GM23338 (cell line): ENCODE measurements at regions not wholly inside any gene's neighbourhood (a gene's known extent, or its start where the extent isn't known, plus 50 kb on each side); places are given as distances from the start of the nearest gene placed in this dataset.

Experiments
- CREB1 ChIP-seq: fragments of 250-450 bp; sonication (Bioruptor Pico); IDR thresholded peaks from 2 replicates; pipeline ENCODE4 v1.5.0; 2020; ENCODE audit warnings: low read depth, mild to moderate bottlenecking, moderate library complexity
- CTCF ChIP-seq, 2 experiments: fragments of 200-600 bp in 1 of 2; sonication (generic) in 1 of 2; conservative IDR thresholded peaks; 2 replicates each; pipeline versions ENCODE4 v1.5.1 to v1.6.1; 2016 to 2017; ENCODE audit warnings: antibody characterized with exemption in 2 of 2, low read depth in 2 of 2, mild to moderate bottlenecking in 2 of 2, moderate library complexity in 1 of 2
- ETS1 ChIP-seq: IDR thresholded peaks from 2 replicates; pipeline ENCODE4 v1.6.1; 2016; ENCODE audit warnings: antibody characterized with exemption
- EZH2 ChIP-seq: fragments of 200-600 bp; sonication (generic); IDR thresholded peaks from one replicate; pipeline ENCODE4 v1.8.0; 2017; ENCODE audit warnings: antibody characterized with exemption, mild to moderate bottlenecking, low read depth; ENCODE audit not compliant: unreplicated experiment
- EZH2phosphoT487 ChIP-seq: fragments of 200-600 bp; sonication (generic); IDR thresholded peaks from one replicate; pipeline ENCODE4 v1.8.1; 2018; ENCODE audit warnings: antibody characterized with exemption; ENCODE audit not compliant: unreplicated experiment
- NANOG ChIP-seq: IDR thresholded peaks from 2 replicates; pipeline ENCODE4 v1.6.1; 2016; ENCODE audit warnings: antibody characterized with exemption, borderline replicate concordance
- POLR2AphosphoS5 ChIP-seq: IDR thresholded peaks from 2 replicates; pipeline ENCODE4 v1.6.1; 2016; ENCODE audit warnings: antibody characterized with exemption, low read depth
- STAT1 ChIP-seq: IDR thresholded peaks from one replicate; pipeline ENCODE4 v1.6.1; 2016; ENCODE audit warnings: antibody characterized with exemption; ENCODE audit not compliant: unreplicated experiment
- ZNF114 ChIP-seq: fragments of 250-450 bp; sonication (Bioruptor Pico); IDR thresholded peaks from 2 replicates; pipeline ENCODE4 v1.5.0; 2020; ENCODE audit warnings: mild to moderate bottlenecking, moderate library complexity
- ZNF331 ChIP-seq: fragments of 250-450 bp; sonication (Bioruptor Pico); IDR thresholded peaks from 2 replicates; pipeline ENCODE4 v1.5.0; 2020; ENCODE audit warnings: low read depth, mild to moderate bottlenecking, moderate library complexity
- TF ChIP-seq, protein P1 (sequence below): IDR thresholded peaks from one replicate; pipeline ENCODE4 v1.6.1; 2018; ENCODE audit warnings: antibody characterized with exemption; ENCODE audit not compliant: unreplicated experiment

DNA sequence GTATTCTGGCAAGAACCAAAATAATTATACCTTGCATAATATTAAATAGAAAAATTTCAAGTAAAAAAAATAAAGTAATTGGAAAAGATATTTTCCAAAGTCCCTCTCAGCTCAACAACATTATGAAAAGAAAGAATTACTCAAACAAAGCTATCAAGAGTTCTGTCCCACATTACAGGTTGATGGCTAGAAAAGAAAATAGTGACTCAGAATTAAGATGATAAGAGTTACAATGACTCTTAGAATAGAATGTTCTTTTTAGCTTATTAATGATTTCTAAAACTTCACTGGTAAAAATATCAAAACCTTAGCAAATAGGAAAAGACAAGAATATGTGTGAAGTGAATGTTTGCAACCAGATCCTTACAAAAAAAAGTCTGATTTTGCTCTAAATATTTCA is 312.5 kb upstream of the PDGFD start:
- TF ChIP-seq CTCF (conservative IDR thresholded peaks at IDR 0.05; ENCODE audit: low read depth in 2 of 2) (no peak), EZH2phosphoT487 (no peak), ETS1 (no peak), EZH2 (no peak), POLR2AphosphoS5 (no peak), NANOG (no peak), CREB1 (no peak), STAT1 (no peak), ZNF114 (CRISPR knock-in tag) (no peak), ZNF331 (CRISPR knock-in tag) (no peak)
- TF ChIP-seq, protein P1, sequence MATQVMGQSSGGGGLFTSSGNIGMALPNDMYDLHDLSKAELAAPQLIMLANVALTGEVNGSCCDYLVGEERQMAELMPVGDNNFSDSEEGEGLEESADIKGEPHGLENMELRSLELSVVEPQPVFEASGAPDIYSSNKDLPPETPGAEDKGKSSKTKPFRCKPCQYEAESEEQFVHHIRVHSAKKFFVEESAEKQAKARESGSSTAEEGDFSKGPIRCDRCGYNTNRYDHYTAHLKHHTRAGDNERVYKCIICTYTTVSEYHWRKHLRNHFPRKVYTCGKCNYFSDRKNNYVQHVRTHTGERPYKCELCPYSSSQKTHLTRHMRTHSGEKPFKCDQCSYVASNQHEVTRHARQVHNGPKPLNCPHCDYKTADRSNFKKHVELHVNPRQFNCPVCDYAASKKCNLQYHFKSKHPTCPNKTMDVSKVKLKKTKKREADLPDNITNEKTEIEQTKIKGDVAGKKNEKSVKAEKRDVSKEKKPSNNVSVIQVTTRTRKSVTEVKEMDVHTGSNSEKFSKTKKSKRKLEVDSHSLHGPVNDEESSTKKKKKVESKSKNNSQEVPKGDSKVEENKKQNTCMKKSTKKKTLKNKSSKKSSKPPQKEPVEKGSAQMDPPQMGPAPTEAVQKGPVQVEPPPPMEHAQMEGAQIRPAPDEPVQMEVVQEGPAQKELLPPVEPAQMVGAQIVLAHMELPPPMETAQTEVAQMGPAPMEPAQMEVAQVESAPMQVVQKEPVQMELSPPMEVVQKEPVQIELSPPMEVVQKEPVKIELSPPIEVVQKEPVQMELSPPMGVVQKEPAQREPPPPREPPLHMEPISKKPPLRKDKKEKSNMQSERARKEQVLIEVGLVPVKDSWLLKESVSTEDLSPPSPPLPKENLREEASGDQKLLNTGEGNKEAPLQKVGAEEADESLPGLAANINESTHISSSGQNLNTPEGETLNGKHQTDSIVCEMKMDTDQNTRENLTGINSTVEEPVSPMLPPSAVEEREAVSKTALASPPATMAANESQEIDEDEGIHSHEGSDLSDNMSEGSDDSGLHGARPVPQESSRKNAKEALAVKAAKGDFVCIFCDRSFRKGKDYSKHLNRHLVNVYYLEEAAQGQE: no peak
